ENCODE measurements at regions not wholly inside any gene's neighbourhood (a gene's known extent, or its start where the extent isn't known, plus 50 kb on each side); places are given as distances from the start of the nearest gene placed in this dataset.
"Not testable (repeated sequence)": the region's sequence is repeated elsewhere in the genome, so short reads cannot be mapped to it uniquely, and the experiment has no call there.

DNA sequence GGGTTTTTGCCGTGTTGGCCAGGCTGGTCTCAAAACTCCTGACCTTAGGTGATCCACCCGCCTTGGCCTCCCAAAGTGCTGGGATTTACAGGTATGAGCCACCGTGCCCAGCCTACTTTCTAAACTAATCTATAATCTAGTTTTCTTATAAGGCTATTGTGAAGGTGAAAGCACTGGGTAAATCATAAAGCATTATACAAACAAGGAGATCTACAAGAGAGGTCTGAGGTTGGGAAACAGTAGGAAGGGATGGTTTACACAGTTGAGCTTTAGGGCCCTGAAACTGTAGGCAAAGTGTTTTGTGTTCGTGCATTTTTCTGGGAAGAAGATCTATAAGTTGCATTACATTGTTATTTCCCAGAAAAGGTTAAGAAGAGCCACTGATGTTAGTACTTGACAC lies 84.9 kb upstream of the MED13 start:
- no peak for DNase-seq

DNA sequence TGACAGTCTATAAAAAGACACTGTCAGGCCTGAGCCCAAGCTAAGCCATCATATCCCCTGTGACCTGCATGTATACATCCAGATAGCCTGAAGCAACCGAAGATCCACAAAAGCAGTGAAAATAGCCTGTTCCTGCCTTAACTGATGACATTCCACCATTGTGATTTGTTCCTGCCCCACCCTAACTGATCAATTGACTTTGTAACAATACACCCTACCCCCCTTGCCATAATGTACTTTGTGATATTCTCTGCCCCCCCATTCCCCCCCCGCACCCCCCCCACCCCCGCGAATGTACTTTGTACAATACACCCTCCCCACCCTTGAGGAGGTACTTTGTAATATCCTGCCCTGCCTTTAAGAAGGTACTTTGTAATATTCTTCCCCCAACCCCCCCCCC lies 82.2 kb upstream of the MED13 start:
- no peak for DNase-seq

- no peak for DNase-seq
These were observed 75.8 kb upstream of the MED13 start for GRCh38 chr17:62140836-62141235.

DNA sequence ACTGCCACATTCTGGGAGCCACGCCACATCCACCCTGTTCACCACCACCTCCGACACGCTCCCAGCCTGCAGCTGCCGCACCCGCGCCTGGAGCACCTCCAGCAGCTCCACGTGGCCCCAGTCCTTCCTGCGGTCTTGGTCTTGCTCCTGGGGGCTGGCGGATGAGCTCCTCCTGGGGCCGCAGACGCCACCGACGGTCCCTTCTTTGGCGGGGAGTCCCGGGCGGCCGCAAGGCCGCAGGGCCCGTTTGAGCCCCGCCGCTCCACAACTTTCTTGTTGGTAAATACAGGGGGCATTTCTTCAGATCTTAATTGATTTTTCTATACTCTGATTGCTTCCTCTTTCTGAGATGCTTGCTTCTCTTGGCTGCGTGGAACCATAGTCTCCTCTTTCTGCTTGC lies 75.3 kb upstream of the MED13 start:
- DNase-seq: no peak

DNA sequence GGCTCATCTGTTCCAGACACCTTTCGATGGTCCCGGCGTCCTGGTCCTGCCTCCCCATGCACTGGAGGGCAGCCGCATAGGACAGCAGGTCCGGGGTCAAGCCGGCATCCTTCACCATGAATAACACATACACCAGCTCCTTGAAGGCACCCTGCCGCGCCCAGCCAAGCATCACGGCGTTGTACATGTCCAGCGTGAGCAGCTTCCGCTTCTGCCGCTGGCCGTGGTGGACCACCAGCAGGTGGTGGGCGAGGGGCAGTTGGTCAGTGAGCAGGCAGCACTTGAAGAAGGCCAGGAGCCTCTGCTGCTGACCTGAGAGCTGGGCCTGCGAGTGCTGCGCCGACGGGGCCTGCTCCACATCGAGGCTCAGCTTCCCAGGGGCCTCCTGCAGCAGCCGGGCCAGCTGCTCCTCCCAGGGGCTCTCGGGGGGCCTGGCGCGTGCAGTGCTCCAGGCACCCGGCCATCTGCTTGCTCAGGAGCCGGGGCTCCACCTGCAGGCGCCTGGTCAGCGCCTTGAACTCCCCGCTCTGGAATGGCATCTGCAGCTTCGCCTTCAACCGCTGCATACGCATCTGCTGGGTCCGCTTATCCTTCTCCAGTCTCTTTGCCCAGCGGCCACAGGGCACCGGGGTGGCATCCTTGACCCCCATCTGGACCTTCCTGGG lies 74.7 kb upstream of the MED13 start:
- DNase-seq: not testable (repeated sequence)

GRCh38 chr17:62139141-62139540 lies 74.1 kb upstream of the MED13 start:
- no peak for DNase-seq

DNA sequence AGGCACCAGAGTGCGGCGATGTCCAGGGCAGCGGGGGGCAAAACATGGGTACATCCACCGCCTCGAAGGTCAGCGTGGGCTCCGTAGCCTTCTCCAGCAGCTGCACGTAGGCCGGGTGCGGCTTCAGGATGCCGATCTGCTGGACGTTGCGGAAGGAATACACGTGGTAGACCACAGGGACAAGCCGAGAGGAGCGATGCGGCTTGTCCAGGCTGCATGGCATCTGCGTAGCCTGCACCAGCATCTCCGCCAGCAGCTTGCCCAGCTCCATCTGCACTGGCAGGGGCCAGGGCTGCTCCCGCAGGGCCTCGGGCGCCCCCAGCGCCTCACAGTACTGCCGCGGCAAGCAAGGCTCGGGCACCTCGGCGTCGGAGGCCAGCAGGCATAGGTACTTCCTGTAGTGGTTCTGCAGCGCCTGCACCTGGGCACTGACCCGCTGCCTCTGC lies 73.6 kb upstream of the MED13 start:
- not testable (repeated sequence) for DNase-seq

DNA sequence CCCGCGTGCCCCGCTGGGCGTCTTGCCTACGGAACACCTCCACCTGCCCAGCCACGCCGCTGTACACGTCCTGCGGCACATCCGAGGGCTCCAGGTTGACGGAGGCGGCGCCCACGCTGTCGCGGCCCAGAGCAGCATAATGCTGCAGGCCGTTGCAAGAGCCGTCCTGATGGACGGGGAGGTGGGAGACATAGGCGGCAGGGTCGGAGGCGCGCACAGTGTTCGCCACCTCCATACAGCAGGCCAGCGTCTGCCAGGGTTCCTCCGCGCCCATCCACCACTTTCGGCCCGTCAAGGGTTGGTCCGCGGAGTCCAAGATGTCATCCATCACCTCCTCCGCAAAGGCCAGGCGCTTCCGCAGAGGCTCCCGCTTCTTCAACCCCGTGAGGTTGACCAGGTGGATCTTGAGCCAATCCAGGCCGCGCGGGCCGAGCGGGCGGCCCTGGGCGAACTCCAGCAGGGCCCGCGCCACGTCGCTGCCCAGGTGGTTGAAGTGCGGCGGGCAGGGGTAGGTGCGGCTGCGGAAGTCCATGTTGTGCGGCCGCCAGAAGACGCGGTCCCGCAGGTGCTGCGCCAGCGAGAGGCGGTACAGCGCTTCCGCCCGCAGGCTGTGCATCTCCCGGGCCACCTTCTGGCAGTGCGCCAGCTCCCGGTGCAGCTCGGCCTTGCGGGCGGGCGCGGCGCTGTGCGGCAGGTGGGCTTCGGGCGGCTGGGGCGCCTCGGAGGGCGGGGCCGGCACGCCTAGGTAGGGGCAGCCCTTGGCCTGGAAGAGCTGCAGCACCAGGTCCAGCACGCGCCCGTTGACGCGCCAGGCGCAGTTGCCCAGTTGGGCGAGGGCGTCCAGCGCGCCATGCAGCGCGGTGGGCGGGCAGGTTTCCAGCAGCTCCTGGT lies 72.9 kb upstream of the MED13 start:
- DNase-seq: not testable (repeated sequence)

DNA sequence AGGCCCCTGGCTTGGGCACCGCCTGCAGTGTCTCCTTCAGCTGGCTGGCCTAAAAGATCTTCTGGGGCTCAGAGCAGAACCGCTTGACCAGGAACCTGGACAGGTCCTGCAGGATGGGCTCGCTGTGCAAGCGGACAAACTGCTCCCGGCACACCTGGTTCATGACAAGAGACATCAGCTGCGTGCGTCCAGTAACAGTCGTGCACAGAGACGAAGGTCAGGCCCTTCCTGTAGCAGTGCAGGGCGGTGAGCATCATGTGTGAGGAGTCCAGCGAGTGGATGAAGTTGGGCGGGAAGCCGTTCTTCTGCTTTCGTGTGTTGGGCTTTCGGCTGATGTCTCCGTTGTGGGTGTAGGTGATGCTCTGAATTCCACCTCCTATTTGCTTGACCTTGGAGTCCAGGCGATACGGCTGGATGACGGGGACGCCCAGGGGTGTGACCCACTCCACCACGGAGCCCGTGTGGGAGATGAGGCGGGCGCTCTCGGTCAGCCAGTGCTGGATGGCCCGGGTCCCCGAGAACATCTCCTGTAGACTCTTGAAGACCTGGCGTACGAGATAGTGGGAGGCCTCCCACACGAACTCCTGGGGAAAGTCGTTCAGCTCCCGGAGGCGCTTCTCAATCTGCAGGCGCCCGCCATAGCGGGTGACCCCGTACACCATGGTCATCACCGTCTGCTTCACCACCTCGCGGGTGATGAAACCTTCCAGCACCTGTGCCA lies 72.1 kb upstream of the MED13 start:
- not testable (repeated sequence) for DNase-seq

DNA sequence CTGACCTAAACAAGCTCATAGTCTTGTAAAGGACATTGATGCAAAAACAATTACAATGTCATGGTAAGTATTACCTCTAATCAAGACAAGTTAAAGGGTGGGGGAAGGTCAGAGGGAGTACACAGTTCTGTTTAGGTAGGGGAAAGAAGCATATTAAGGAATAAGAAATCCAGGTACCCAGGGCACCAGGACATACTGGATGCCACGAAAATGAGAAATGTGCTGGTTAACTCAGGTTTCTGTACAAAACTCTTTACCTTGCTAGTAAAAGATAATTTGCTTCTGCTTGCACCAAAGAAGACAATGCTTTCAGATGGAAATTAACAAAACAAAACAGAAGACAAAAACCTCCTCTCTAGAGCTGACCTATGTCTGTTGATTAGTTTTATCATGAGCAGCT lies 70.7 kb upstream of the MED13 start:
- DNase-seq: no peak

- DNase-seq: not testable (repeated sequence)
These were observed 70.0 kb upstream of the MED13 start for GRCh38 chr17:62135096-62135495.

DNA sequence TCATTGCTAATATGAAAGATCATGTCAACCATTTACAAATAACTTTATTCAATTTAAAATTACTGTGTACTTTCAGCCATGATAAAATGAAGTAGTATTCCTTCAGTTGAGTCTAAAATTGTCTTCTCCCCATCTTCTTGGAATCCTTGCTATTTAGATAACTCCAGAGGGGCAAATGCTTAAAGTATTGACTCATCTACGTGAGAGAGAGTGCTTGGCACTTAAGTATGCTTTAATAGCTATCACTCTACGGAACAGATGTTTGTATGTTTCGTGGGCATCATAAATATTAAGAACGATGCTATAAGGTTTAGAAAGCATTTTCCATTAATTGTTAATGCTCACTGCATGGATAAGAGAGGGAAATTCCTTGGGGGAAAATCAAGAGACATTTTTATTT lies 69.3 kb upstream of the MED13 start:
- DNase-seq: peak; percentile 6

GRCh38 chr17:62131271-62131670 lies 66.2 kb upstream of the MED13 start:
- DNase-seq: not testable (repeated sequence)

DNA sequence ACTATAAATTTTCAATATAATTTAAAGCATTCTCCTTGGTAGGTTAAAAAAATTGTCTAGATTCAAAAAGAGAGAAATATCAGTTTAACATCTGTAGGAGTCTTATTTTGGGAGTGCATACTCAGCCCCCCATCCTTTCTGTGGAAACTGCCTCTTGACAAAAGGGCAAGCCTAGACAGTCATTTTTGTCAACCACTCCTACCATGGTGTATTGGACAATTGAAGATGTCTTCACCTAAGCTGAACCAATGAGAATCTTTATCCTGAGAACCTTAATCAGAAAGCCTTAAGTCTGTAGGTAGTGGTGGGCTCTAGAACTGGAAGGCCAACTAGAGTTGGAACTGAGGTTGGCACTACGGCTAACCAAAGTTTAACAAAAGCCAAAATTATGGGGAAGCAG lies 65.7 kb upstream of the MED13 start:
- DNase-seq: no peak

- DNase-seq: no peak
These were observed 61.2 kb upstream of the MED13 start for GRCh38 chr17:62126292-62126691.

- DNase-seq: no peak
These were observed 60.2 kb upstream of the MED13 start for GRCh38 chr17:62125307-62125706.

DNA sequence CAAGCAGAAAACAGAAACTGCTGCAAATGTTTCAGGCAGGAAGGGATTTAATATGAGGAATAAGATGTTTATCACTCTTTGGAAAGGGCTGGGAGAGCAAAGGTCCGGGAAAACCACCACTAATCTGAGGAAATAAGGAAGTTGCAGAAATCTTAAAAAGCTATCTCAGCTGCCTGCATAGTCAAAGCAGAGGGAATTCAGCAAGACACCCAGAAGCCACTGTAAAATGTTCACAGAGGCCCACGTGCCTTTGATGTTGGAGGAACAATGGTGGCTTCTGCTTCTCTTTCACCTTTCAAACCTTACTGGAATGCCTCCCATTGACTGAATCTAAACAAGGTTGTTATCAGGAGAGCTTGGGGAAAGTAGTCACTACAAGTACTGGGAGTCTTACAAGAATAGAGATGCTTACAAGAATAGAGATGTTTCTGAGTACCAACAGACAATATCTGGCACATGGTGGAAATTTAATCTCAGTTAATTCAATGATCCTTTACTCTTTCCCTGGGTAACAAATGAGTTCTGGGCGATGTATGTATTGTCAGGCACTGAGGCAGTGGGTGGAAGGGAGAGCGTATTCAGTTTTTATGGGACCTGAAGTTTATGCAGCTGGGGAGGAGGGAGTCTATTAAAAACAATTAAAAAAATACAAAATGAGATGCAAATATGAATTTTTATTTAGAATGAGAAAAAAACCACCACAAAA lies 56.1 kb upstream of the MED13 start:
- no peak for DNase-seq

DNA sequence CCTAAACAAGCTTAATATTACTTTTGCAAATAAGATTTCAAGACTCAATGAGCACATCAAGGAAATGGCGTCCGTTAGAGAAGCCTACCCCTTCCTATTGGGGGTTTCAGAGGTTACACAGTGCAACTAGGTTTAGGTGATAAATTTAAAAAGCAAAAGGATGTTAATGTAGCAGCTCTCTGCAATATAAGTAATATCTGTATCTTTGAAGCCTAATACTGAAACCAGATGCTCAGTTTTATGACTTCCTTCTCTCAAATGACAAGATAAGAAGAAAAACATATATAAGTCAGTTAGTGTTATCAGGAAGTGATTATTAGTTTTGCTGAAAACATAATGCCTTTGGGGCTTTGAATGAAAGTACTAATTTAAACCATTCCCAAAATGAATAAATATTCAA lies 54.3 kb upstream of the MED13 start:
- DNase-seq: no peak

All from fibroblast of skin of right quadriceps (primary cell).